22Rv1 (cell line): ENCODE measurements at regions not wholly inside any gene's neighbourhood (a gene's known extent, or its start where the extent isn't known, plus 50 kb on each side); places are given as distances from the start of the nearest gene placed in this dataset.

Source experiments
- ZFX ChIP-seq: fragments of 450-650 bp; IDR thresholded peaks from 2 replicates; pipeline ENCODE4 v1.6.1; 2017; ENCODE audit warnings: antibody characterized with exemption, borderline replicate concordance
- TF ChIP-seq, protein P1 (sequence below): fragments of 450-650 bp; IDR thresholded peaks from 2 replicates; pipeline ENCODE4 v1.5.1; 2017; ENCODE audit warnings: mild to moderate bottlenecking

DNA sequence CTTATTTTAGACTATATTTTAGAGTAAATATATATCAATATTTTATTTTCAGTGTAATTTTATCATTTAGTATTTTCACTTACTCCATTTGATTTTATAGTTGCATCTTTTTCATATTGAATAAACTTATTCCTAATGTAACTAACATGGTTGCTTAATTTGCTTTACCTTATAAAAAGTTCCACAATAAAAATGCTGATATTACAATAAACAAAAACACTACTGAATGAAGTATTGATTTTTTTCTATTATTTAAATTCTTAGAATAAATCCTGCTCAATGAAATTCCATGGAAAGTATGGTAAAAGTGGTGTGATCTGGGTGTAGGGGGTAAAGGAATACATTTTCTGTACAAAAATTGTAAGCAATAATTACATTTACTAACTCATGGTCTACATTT, 2074.9 kb upstream of the C9orf72 start:
- TF ChIP-seq, protein P1, sequence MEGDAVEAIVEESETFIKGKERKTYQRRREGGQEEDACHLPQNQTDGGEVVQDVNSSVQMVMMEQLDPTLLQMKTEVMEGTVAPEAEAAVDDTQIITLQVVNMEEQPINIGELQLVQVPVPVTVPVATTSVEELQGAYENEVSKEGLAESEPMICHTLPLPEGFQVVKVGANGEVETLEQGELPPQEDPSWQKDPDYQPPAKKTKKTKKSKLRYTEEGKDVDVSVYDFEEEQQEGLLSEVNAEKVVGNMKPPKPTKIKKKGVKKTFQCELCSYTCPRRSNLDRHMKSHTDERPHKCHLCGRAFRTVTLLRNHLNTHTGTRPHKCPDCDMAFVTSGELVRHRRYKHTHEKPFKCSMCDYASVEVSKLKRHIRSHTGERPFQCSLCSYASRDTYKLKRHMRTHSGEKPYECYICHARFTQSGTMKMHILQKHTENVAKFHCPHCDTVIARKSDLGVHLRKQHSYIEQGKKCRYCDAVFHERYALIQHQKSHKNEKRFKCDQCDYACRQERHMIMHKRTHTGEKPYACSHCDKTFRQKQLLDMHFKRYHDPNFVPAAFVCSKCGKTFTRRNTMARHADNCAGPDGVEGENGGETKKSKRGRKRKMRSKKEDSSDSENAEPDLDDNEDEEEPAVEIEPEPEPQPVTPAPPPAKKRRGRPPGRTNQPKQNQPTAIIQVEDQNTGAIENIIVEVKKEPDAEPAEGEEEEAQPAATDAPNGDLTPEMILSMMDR = no peak
- no peak for TF ChIP-seq ZFX
